GM12878 (cell line): ENCODE measurements at regions not wholly inside any gene's neighbourhood (a gene's known extent, or its start where the extent isn't known, plus 50 kb on each side); places are given as distances from the start of the nearest gene placed in this dataset.

Experiments
- HDAC6 ChIP-seq: fragments of 200-600 bp; sonication (generic); IDR thresholded peaks from one replicate; pipeline ENCODE4 v1.8.0; 2017; ENCODE audit warnings: antibody characterized with exemption; ENCODE audit not compliant: unreplicated experiment
- NFYB ChIP-seq: IDR thresholded peaks from 2 replicates; pipeline ENCODE4 v1.6.1; 2011; ENCODE audit warnings: low read depth, mild to moderate bottlenecking, low read length, improper control_type of control experiment, moderate library complexity; ENCODE audit not compliant: insufficient read depth
- POLR2A ChIP-seq: IDR thresholded peaks from 2 replicates; pipeline ENCODE4 v1.6.1; 2011; ENCODE audit warnings: low read depth, mild to moderate bottlenecking, low read length
- RAD21 ChIP-seq: IDR thresholded peaks from 2 replicates; pipeline ENCODE4 v1.6.1; 2011; ENCODE audit warnings: mild to moderate bottlenecking, low read depth, low read length, moderate library complexity; ENCODE audit not compliant: insufficient read depth
- SP1 ChIP-seq: IDR thresholded peaks from one replicate; pipeline ENCODE4 v1.6.1; 2011; ENCODE audit warnings: low read depth, low read length
- TAF1 ChIP-seq: IDR thresholded peaks from 2 replicates; pipeline ENCODE4 v1.6.1; 2011; ENCODE audit warnings: mild to moderate bottlenecking, low read depth, low read length, borderline replicate concordance
- TF ChIP-seq, protein P1 (sequence below): IDR thresholded peaks from 2 replicates; pipeline ENCODE4 v1.6.1; 2011; ENCODE audit warnings: mild to moderate bottlenecking, low read depth, low read length, moderate library complexity; ENCODE audit not compliant: insufficient replicate concordance
- TF ChIP-seq, protein P2 (sequence below), 3 experiments: IDR thresholded peaks in 2 of 3; conservative IDR thresholded peaks in 1 of 3; 2 replicates each; pipeline ENCODE4 v1.5.1; 2011; ENCODE audit warnings: low read depth in 3 of 3, low read length in 3 of 3, mild to moderate bottlenecking in 3 of 3, control low read depth in 2 of 3, moderate library complexity in 2 of 3, inconsistent platforms in 1 of 3, mixed read lengths in 1 of 3; ENCODE audit not compliant: control insufficient read depth in 2 of 3, insufficient read depth in 1 of 3; ENCODE audit errors: extremely low read depth in 1 of 3
- TF ChIP-seq, protein P3 (sequence below): IDR thresholded peaks from 2 replicates; pipeline ENCODE4 v1.6.1; 2011; ENCODE audit warnings: borderline replicate concordance, low read depth, mild to moderate bottlenecking, moderate library complexity, low read length; ENCODE audit not compliant: insufficient read depth, poor library complexity, severe bottlenecking

DNA sequence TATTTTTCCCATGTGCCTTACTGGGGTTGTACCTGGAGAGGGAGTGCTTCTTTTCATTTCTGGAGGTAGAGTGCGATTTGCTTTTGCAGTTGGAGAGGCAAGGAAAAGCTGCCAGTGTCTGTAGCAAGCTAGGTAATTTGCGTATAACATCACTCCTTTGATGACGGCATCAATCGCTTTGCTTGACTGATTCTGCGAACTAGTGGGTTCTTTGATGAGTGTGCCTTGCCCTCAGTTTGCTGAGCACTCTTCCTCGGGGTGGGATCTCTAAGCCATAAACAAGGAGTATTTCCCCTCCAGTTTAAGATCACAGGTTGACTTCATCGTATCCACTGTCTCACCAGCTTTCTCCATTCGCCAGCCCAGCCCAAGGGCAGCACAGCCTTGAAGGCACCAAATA is 344.5 kb downstream of the KCNRG start:
- TF ChIP-seq, protein P1, sequence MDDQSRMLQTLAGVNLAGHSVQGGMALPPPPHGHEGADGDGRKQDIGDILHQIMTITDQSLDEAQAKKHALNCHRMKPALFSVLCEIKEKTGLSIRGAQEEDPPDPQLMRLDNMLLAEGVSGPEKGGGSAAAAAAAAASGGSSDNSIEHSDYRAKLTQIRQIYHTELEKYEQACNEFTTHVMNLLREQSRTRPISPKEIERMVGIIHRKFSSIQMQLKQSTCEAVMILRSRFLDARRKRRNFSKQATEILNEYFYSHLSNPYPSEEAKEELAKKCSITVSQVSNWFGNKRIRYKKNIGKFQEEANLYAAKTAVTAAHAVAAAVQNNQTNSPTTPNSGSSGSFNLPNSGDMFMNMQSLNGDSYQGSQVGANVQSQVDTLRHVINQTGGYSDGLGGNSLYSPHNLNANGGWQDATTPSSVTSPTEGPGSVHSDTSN, result no peak
- TF ChIP-seq HDAC6 (no peak), POLR2A (no peak), TAF1 (no peak), SP1 (no peak), NFYB (no peak), RAD21 (no peak)
- TF ChIP-seq, protein P2, sequence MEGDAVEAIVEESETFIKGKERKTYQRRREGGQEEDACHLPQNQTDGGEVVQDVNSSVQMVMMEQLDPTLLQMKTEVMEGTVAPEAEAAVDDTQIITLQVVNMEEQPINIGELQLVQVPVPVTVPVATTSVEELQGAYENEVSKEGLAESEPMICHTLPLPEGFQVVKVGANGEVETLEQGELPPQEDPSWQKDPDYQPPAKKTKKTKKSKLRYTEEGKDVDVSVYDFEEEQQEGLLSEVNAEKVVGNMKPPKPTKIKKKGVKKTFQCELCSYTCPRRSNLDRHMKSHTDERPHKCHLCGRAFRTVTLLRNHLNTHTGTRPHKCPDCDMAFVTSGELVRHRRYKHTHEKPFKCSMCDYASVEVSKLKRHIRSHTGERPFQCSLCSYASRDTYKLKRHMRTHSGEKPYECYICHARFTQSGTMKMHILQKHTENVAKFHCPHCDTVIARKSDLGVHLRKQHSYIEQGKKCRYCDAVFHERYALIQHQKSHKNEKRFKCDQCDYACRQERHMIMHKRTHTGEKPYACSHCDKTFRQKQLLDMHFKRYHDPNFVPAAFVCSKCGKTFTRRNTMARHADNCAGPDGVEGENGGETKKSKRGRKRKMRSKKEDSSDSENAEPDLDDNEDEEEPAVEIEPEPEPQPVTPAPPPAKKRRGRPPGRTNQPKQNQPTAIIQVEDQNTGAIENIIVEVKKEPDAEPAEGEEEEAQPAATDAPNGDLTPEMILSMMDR (IDR thresholded peaks at IDR 0.05 in 2 of 3, conservative IDR thresholded peaks at IDR 0.05 in 1 of 3; ENCODE audit: control insufficient read depth in 2 of 3, extremely low read depth in 1 of 3, insufficient read depth in 1 of 3, low read depth in 3 of 3, low read length in 3 of 3), result no peak
- TF ChIP-seq, protein P3, sequence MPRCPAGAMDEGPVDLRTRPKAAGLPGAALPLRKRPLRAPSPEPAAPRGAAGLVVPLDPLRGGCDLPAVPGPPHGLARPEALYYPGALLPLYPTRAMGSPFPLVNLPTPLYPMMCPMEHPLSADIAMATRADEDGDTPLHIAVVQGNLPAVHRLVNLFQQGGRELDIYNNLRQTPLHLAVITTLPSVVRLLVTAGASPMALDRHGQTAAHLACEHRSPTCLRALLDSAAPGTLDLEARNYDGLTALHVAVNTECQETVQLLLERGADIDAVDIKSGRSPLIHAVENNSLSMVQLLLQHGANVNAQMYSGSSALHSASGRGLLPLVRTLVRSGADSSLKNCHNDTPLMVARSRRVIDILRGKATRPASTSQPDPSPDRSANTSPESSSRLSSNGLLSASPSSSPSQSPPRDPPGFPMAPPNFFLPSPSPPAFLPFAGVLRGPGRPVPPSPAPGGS, result no peak
